ENCODE measurements at regions not wholly inside any gene's neighbourhood (a gene's known extent, or its start where the extent isn't known, plus 50 kb on each side); places are given as distances from the start of the nearest gene placed in this dataset.

DNA sequence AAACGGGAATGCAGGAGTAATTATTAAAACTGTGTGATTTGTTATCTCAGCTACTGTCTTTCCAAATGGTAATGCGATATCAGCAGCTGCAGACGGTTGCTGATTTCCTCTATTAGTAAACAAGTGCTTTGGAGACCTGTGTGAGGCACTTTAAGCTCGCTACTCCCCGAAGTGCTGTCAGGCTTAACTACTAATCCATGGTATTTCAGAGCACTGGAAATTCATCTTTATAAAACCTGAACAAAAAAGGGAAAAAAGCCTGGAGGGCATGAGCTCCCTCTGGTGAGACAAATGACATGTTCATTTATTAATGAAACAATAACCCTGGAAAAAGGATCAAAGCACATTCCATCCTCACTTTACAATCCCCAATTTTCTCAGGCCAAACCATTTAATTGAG lies 143.6 kb upstream of the OTX2 start:
- no peak for DNase-seq (ENCODE audit: low spot score)
- no peak for TF ChIP-seq EZH2phosphoT487 (IDR thresholded peaks at IDR 0.05; ENCODE audit: low read depth, severe bottlenecking, unreplicated experiment)
- Histone ChIP-seq H3K9me3 (ENCODE audit: low read depth) (no peaks in the 10 kb centered on the region), H4K20me1 (ENCODE audit: insufficient read depth, poor library complexity, severe bottlenecking) (no peaks in the 10 kb centered on the region), H2AFZ (no peak overlapping the region), H3K4me3 (no peak overlapping the region), H3K36me3 (replicated peaks; ENCODE audit: insufficient read depth, low read depth) (no peaks in the 10 kb centered on the region), H3K4me2 (no peak overlapping the region), H3K4me1 (ENCODE audit: insufficient read depth) (no peaks in the 10 kb centered on the region), H3K9me2 (replicated peaks; ENCODE audit: insufficient read depth) (no peaks in the 10 kb centered on the region), H3K27ac (no peak overlapping the region), H3K79me2 (no peaks in the 10 kb centered on the region), H3K27me3 (no peaks in the 10 kb centered on the region)
- WGBS (ENCODE audit: low lambda C conversion rate, missing lambda C conversion rate), result 15% methylated on average over 5 of the region's 5 CpGs

DNA sequence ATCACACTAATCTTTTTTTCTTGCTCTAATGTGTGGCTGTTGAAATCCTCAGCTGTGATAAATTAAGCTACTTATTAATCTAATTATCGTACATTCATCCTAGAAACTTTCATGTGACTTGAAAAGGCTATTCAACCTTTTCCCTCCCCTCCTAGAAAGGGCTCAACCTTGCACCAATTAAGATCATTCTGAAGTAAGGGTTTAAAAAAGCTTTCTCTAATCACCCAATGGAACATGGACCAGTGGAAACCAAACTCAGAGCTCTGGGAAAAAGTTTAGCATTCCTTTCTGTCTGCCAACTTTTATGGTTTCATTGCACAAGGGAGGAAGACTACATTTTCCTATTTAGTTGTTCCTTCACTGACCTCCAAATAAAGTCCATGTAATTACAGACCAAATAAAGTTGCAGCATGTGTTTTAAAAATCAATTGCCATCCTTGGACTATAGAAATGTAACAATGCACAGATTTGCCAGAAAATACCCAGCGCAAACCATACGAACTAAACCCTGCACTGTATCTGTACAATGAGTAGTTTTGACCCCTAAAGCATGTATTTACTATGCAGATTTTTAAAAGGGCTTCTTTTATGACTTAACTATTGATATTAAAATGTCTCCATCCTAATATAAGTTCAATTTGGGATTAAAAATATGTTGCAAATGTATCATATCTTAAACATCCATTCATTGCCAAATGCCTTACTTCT lies 142.6 kb upstream of the OTX2 start:
- Histone ChIP-seq H3K27me3 (no peaks in the 10 kb centered on the region), H3K4me1 (ENCODE audit: insufficient read depth) (no peaks in the 10 kb centered on the region), H3K9me2 (replicated peaks; ENCODE audit: insufficient read depth) (no peaks in the 10 kb centered on the region), H3K9me3 (ENCODE audit: low read depth) (no peaks in the 10 kb centered on the region), H3K79me2 (no peaks in the 10 kb centered on the region), H3K4me2 (no peak overlapping the region), H3K4me3 (no peak overlapping the region), H3K36me3 (replicated peaks; ENCODE audit: insufficient read depth, low read depth) (no peaks in the 10 kb centered on the region), H2AFZ (no peak overlapping the region), H3K27ac (no peak overlapping the region), H4K20me1 (ENCODE audit: insufficient read depth, poor library complexity, severe bottlenecking) (no peaks in the 10 kb centered on the region)
- TF ChIP-seq EZH2phosphoT487 (IDR thresholded peaks at IDR 0.05; ENCODE audit: low read depth, severe bottlenecking, unreplicated experiment) (no peak), EZH2 (IDR thresholded peaks at IDR 0.05; ENCODE audit: borderline replicate concordance) (no peak)
- TF ChIP-seq, protein P1, sequence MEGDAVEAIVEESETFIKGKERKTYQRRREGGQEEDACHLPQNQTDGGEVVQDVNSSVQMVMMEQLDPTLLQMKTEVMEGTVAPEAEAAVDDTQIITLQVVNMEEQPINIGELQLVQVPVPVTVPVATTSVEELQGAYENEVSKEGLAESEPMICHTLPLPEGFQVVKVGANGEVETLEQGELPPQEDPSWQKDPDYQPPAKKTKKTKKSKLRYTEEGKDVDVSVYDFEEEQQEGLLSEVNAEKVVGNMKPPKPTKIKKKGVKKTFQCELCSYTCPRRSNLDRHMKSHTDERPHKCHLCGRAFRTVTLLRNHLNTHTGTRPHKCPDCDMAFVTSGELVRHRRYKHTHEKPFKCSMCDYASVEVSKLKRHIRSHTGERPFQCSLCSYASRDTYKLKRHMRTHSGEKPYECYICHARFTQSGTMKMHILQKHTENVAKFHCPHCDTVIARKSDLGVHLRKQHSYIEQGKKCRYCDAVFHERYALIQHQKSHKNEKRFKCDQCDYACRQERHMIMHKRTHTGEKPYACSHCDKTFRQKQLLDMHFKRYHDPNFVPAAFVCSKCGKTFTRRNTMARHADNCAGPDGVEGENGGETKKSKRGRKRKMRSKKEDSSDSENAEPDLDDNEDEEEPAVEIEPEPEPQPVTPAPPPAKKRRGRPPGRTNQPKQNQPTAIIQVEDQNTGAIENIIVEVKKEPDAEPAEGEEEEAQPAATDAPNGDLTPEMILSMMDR (IDR thresholded peaks at IDR 0.05; ENCODE audit: poor library complexity), result no peak
- 94% methylated on average over 3 of the region's 3 CpGs for WGBS (ENCODE audit: low lambda C conversion rate, missing lambda C conversion rate)
- no peak for DNase-seq (ENCODE audit: low spot score)

DNA sequence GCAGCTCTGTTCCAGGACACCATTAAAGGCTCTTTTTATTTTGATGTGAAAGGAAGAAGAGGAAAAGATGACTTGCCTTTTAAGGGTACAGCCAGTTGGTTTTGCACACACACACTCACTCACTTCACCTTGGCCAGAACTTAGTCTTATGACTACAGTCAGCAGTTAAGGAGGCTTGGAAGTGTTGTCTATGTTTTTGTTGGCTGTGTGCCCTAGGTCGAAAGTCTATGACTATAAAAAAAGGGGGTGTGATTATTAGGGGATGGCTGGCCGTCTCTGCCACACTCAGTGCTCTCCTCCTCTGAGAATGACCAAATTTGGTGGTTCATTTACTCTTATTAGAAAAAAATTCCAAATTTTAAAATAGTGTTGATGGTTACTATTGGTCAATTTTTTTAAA lies 139.5 kb upstream of the OTX2 start:
- H4K20me1 ChIP-seq (ENCODE audit: insufficient read depth, poor library complexity, severe bottlenecking), result no peaks in the 10 kb centered on the region
- no peaks in the 10 kb centered on the region for H3K9me2 ChIP-seq (replicated peaks; ENCODE audit: insufficient read depth)
- no peaks in the 10 kb centered on the region for H3K4me1 ChIP-seq (ENCODE audit: insufficient read depth)
- H3K27ac ChIP-seq, result no peak overlapping the region
- WGBS (ENCODE audit: low lambda C conversion rate, missing lambda C conversion rate), result 69% methylated on average over 2 of the region's 2 CpGs
- no peak overlapping the region for H2AFZ ChIP-seq
- no peaks in the 10 kb centered on the region for H3K9me3 ChIP-seq (ENCODE audit: low read depth)
- H3K27me3 ChIP-seq, result no peaks in the 10 kb centered on the region
- no peak for DNase-seq (ENCODE audit: low spot score)
- H3K79me2 ChIP-seq, result no peaks in the 10 kb centered on the region
- H3K4me2 ChIP-seq, result no peak overlapping the region
- no peak for TF ChIP-seq EZH2phosphoT487 (IDR thresholded peaks at IDR 0.05; ENCODE audit: low read depth, severe bottlenecking, unreplicated experiment)
- TF ChIP-seq EZH2 (IDR thresholded peaks at IDR 0.05; ENCODE audit: borderline replicate concordance), result no peak
- TF ChIP-seq, protein P1 (IDR thresholded peaks at IDR 0.05; ENCODE audit: poor library complexity), result no peak
- H3K36me3 ChIP-seq (replicated peaks; ENCODE audit: insufficient read depth, low read depth), result no peaks in the 10 kb centered on the region
- no peak overlapping the region for H3K4me3 ChIP-seq

DNA sequence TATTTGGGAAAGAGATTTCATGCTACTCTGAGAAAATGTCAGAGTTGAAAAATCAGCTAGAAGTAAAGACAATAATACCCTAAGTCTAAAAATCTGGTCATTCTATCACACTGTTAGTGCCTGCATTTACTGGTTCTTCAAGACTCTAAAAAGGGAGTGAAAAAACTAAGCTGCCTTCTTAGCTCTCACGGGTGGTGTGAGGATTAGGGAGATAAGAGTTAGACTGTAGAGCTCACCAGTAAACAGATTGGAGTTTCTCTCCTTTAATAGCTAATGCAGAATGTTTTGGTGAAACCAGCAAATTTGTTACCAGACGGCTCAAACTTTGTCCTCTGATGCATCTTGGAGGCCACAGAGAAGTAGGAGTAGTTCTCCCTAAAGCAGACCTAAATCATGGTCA lies 135.0 kb upstream of the OTX2 start:
- H3K27ac ChIP-seq, result no peak overlapping the region
- no peak for TF ChIP-seq EZH2 (IDR thresholded peaks at IDR 0.05; ENCODE audit: borderline replicate concordance)
- TF ChIP-seq, protein P1 (IDR thresholded peaks at IDR 0.05; ENCODE audit: poor library complexity), result no peak
- TF ChIP-seq EZH2phosphoT487 (IDR thresholded peaks at IDR 0.05; ENCODE audit: low read depth, severe bottlenecking, unreplicated experiment), result no peak
- H3K27me3 ChIP-seq, result no peaks in the 10 kb centered on the region
- no peak overlapping the region for H3K4me3 ChIP-seq
- H3K79me2 ChIP-seq, result no peaks in the 10 kb centered on the region
- DNase-seq (ENCODE audit: low spot score), result no peak
- H3K4me2 ChIP-seq, result no peak overlapping the region
- no peaks in the 10 kb centered on the region for H3K9me2 ChIP-seq (replicated peaks; ENCODE audit: insufficient read depth)
- no peaks in the 10 kb centered on the region for H3K36me3 ChIP-seq (replicated peaks; ENCODE audit: insufficient read depth, low read depth)
- no peaks in the 10 kb centered on the region for H3K9me3 ChIP-seq (ENCODE audit: low read depth)
- no peaks in the 10 kb centered on the region for H3K4me1 ChIP-seq (ENCODE audit: insufficient read depth)
- WGBS (ENCODE audit: low lambda C conversion rate, missing lambda C conversion rate), result 27% methylated on average over 2 of the region's 2 CpGs
- H2AFZ ChIP-seq, result no peak overlapping the region
- no peaks in the 10 kb centered on the region for H4K20me1 ChIP-seq (ENCODE audit: insufficient read depth, poor library complexity, severe bottlenecking)

All from hepatocyte (in vitro differentiated cells).